H9 (cell line): ENCODE measurements at regions not wholly inside any gene's neighbourhood (a gene's known extent, or its start where the extent isn't known, plus 50 kb on each side); places are given as distances from the start of the nearest gene placed in this dataset.

ENCODE experiments used
- DNase-seq: peaks from one replicate; pipeline ENCODE4 v3.0.0-alpha.2; 2017
- H2AFZ ChIP-seq: one replicate; pipeline ENCODE4 v1.6.1; 2013; ENCODE audit warnings: mild to moderate bottlenecking, low read length, control low read depth, moderate library complexity
- H2AK5ac ChIP-seq: 2 replicates; pipeline ENCODE4 v1.6.1; 2013; ENCODE audit warnings: low read length, control low read depth, mixed read lengths; ENCODE audit not compliant: insufficient read length
- H2BK120ac ChIP-seq: one replicate; pipeline ENCODE4 v1.6.1; 2013; ENCODE audit warnings: low read depth, mild to moderate bottlenecking, low read length, control low read depth, inconsistent platforms; ENCODE audit not compliant: poor library complexity, severe bottlenecking
- H2BK12ac ChIP-seq: 2 replicates; pipeline ENCODE4 v1.6.1; 2013; ENCODE audit warnings: low read length, control low read depth, mixed read lengths, low read depth; ENCODE audit not compliant: insufficient read length
- H2BK15ac ChIP-seq: 2 replicates; pipeline ENCODE4 v1.6.1; 2013; ENCODE audit warnings: low read depth, low read length, control low read depth
- H2BK20ac ChIP-seq: one replicate; pipeline ENCODE4 v1.6.1; 2013; ENCODE audit warnings: low read depth, mild to moderate bottlenecking, low read length, control low read depth, inconsistent platforms; ENCODE audit not compliant: poor library complexity, severe bottlenecking
- H2BK5ac ChIP-seq: 2 replicates; pipeline ENCODE4 v1.6.1; 2013; ENCODE audit warnings: low read length, control low read depth, mixed read lengths; ENCODE audit not compliant: insufficient read length
- H3K14ac ChIP-seq: 2 replicates; pipeline ENCODE4 v1.6.1; 2013; ENCODE audit warnings: low read length, control low read depth; ENCODE audit not compliant: insufficient read depth
- H3K18ac ChIP-seq: 2 replicates; pipeline ENCODE4 v1.6.1; 2013; ENCODE audit warnings: low read depth, mild to moderate bottlenecking, mixed read lengths, low read length, control low read depth; ENCODE audit not compliant: insufficient read length
- H3K23ac ChIP-seq: 2 replicates; pipeline ENCODE4 v1.6.1; 2013; ENCODE audit warnings: low read length, control low read depth, mixed read lengths, low read depth; ENCODE audit not compliant: insufficient read length
- H3K23me2 ChIP-seq: 2 replicates; pipeline ENCODE4 v1.6.1; 2013; ENCODE audit warnings: low read depth, mild to moderate bottlenecking, mixed read lengths, low read length, control low read depth; ENCODE audit not compliant: insufficient read length, poor library complexity, severe bottlenecking
- H3K27ac ChIP-seq: 2 replicates; pipeline ENCODE4 v1.5.1; 2013; ENCODE audit warnings: low read length, control low read depth, mixed read lengths, low read depth; ENCODE audit not compliant: insufficient read length
- H3K27me3 ChIP-seq: 2 replicates; pipeline ENCODE4 v1.6.1; 2013; ENCODE audit warnings: low read length, control low read depth, inconsistent platforms; ENCODE audit not compliant: insufficient read depth
- H3K4ac ChIP-seq: 2 replicates; pipeline ENCODE4 v1.6.1; 2013; ENCODE audit warnings: low read depth, mild to moderate bottlenecking, control low read depth, inconsistent platforms, low read length, moderate library complexity
- H3K4me1 ChIP-seq: 2 replicates; pipeline ENCODE4 v1.6.1; 2013; ENCODE audit warnings: low read length, control low read depth, inconsistent platforms; ENCODE audit not compliant: insufficient read depth
- H3K4me2 ChIP-seq: 2 replicates; pipeline ENCODE4 v1.6.1; 2013; ENCODE audit warnings: low read length, control low read depth, mixed read lengths; ENCODE audit not compliant: insufficient read length, insufficient read depth
- H3K56ac ChIP-seq: 2 replicates; pipeline ENCODE4 v1.6.1; 2013; ENCODE audit warnings: low read depth, mild to moderate bottlenecking, mixed read lengths, low read length, control low read depth; ENCODE audit not compliant: insufficient read length
- H3K79me1 ChIP-seq: 2 replicates; pipeline ENCODE4 v1.6.1; 2013; ENCODE audit warnings: low read depth, mild to moderate bottlenecking, moderate library complexity, low read length, control low read depth, inconsistent platforms; ENCODE audit not compliant: insufficient read depth, poor library complexity, severe bottlenecking
- H3K79me2 ChIP-seq: 2 replicates; pipeline ENCODE4 v1.6.1; 2013; ENCODE audit warnings: low read length, control low read depth, inconsistent platforms; ENCODE audit not compliant: insufficient read depth
- H3K9ac ChIP-seq: 2 replicates; pipeline ENCODE4 v1.6.1; 2013; ENCODE audit warnings: low read length, control low read depth, mixed read lengths; ENCODE audit not compliant: insufficient read length; ENCODE audit errors: extremely low read depth
- H3K9me3 ChIP-seq: one replicate; pipeline ENCODE4 v1.6.1; 2013; ENCODE audit warnings: low read depth, low read length, inconsistent platforms; ENCODE audit not compliant: control insufficient read depth
- H3T11ph ChIP-seq: one replicate; pipeline ENCODE4 v1.6.1; 2013; ENCODE audit warnings: mild to moderate bottlenecking, low read length, control low read depth, inconsistent platforms
- H4K20me1 ChIP-seq: one replicate; pipeline ENCODE4 v1.6.1; 2013; ENCODE audit not compliant: control insufficient read depth, insufficient read length, insufficient read depth
- H4K5ac ChIP-seq: 2 replicates; pipeline ENCODE4 v1.6.1; 2013; ENCODE audit warnings: low read depth, mild to moderate bottlenecking, mixed read lengths, low read length, control low read depth; ENCODE audit not compliant: insufficient read length
- H4K8ac ChIP-seq: replicated peaks from 2 replicates; pipeline ENCODE4 v1.6.1; 2013; ENCODE audit warnings: low read length, control low read depth, mixed read lengths, low read depth; ENCODE audit not compliant: insufficient read length
- H4K91ac ChIP-seq: 2 replicates; pipeline ENCODE4 v1.6.1; 2013; ENCODE audit warnings: low read depth, mild to moderate bottlenecking, moderate library complexity, mixed read lengths, low read length, control low read depth; ENCODE audit not compliant: insufficient read length
- H3K27ac Mint-ChIP-seq, 3 experiments: 2 replicates in 2 of 3; 3 replicates in 1 of 3; pipeline ENCODE4 v1.8.0; 2020 to 2021; ENCODE audit warnings: mixed read lengths in 3 of 3, mild to moderate bottlenecking in 1 of 3, moderate library complexity in 1 of 3
- H3K27me3 Mint-ChIP-seq: 2 replicates; pipeline ENCODE4 v1.8.0; 2021; ENCODE audit warnings: low read depth, mild to moderate bottlenecking, moderate library complexity, mixed read lengths
- H3K36me3 Mint-ChIP-seq, 3 experiments: 2 replicates in 2 of 3; 3 replicates in 1 of 3; pipeline ENCODE4 v1.8.0; 2020 to 2021; ENCODE audit warnings: low read depth in 3 of 3, mixed read lengths in 3 of 3; ENCODE audit not compliant: insufficient read depth in 1 of 3
- H3K4me1 Mint-ChIP-seq, 2 experiments: 2 replicates each; pipeline ENCODE4 v1.8.0; 2020; ENCODE audit warnings: mixed read lengths in 2 of 2
- H3K4me3 Mint-ChIP-seq, 2 experiments: 2 replicates in 1 of 2; 3 replicates in 1 of 2; pipeline ENCODE4 v1.8.0; 2020 to 2021; ENCODE audit warnings: mild to moderate bottlenecking in 2 of 2, mixed read lengths in 2 of 2, moderate library complexity in 1 of 2
- H3K9me3 Mint-ChIP-seq, 2 experiments: 2 replicates in 1 of 2; 3 replicates in 1 of 2; pipeline ENCODE4 v1.8.0; 2020; ENCODE audit warnings: mild to moderate bottlenecking in 2 of 2, mixed read lengths in 2 of 2, moderate library complexity in 1 of 2
- WGBS: extraction: QIAGEN DNeasy Blood & Tissue Kit; methylation state at CpG from one replicate; pipeline ENCODE4 v1.1.7; 2013; ENCODE audit warnings: missing lambda C conversion rate, low lambda C conversion rate, mixed read lengths; ENCODE audit not compliant: insufficient read length; ENCODE audit errors: extremely low coverage; 5-methylcytosine and 5-hydroxymethylcytosine counted together
- TF ChIP-seq, protein P1 (sequence below): fragments of 200-600 bp; sonication (generic); conservative IDR thresholded peaks from 3 replicates; pipeline ENCODE4 v1.8.0; 2021; ENCODE audit warnings: antibody characterized with exemption, mild to moderate bottlenecking

DNA sequence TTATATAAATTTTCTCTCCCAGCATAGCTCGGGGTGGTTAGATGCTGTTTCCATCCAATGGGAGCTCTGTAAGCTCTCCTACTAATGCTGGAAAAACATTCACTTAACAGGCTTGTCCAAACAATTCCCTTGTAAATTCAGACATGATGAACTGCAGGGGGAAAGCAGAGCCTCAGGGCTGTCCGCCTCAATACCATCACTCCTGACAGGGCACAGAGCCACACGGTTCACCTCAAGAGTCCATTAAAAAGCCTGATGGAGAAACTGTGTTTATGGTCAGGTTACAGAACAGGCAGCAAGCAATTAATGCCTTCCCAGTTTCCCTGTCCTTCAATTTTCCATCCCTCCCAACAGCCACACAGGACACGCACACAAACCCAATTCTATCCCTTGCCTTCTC, 171.0 kb downstream of the BRINP2 start:
- Histone ChIP-seq H3K79me2 (no peaks in the 10 kb centered on the region), H3K79me1 (no peaks in the 10 kb centered on the region), H4K5ac (no peak overlapping the region), H2BK120ac (no peak overlapping the region), H3K4me2 (no peak overlapping the region), H2AFZ (no peak overlapping the region), H3K18ac (no peak overlapping the region), H3K4ac (no peak overlapping the region), H2BK15ac (no peak overlapping the region), H3K27ac (no peak overlapping the region), H4K20me1 (no peaks in the 10 kb centered on the region), H4K8ac (no peak overlapping the region), H3K9me3 (no peaks in the 10 kb centered on the region), H2BK5ac (no peak overlapping the region), H3K14ac (no peak overlapping the region), H3K9ac (no peak overlapping the region), H3K23me2 (no peaks in the 10 kb centered on the region), H3K56ac (no peak overlapping the region), H2BK20ac (no peak overlapping the region), H3K23ac (no peak overlapping the region), H3K4me1 (no peaks in the 10 kb centered on the region), H2AK5ac (no peak overlapping the region), H4K91ac (no peak overlapping the region), H2BK12ac (no peak overlapping the region), H3T11ph (no peak overlapping the region), H3K27me3 (no peaks in the 10 kb centered on the region)
- WGBS: no CpG with 5 or more reads among the region's 4 CpGs
- no peak overlapping the region for H3K27ac Mint-ChIP-seq
- H3K4me1 Mint-ChIP-seq: no peaks in the 10 kb centered on the region; a peak in 1 of 4 replicates
- no peaks in the 10 kb centered on the region for H3K36me3 Mint-ChIP-seq
- no peak overlapping the region for H3K4me3 Mint-ChIP-seq
- TF ChIP-seq, protein P1, sequence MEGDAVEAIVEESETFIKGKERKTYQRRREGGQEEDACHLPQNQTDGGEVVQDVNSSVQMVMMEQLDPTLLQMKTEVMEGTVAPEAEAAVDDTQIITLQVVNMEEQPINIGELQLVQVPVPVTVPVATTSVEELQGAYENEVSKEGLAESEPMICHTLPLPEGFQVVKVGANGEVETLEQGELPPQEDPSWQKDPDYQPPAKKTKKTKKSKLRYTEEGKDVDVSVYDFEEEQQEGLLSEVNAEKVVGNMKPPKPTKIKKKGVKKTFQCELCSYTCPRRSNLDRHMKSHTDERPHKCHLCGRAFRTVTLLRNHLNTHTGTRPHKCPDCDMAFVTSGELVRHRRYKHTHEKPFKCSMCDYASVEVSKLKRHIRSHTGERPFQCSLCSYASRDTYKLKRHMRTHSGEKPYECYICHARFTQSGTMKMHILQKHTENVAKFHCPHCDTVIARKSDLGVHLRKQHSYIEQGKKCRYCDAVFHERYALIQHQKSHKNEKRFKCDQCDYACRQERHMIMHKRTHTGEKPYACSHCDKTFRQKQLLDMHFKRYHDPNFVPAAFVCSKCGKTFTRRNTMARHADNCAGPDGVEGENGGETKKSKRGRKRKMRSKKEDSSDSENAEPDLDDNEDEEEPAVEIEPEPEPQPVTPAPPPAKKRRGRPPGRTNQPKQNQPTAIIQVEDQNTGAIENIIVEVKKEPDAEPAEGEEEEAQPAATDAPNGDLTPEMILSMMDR: no peak
- no peaks in the 10 kb centered on the region for H3K9me3 Mint-ChIP-seq
- DNase-seq: no peak
- no peaks in the 10 kb centered on the region; the same call in 1 of the 2 replicates for H3K27me3 Mint-ChIP-seq
